Neural progenitor cell (in vitro differentiated cells): ENCODE measurements at regions not wholly inside any gene's neighbourhood (a gene's known extent, or its start where the extent isn't known, plus 50 kb on each side); places are given as distances from the start of the nearest gene placed in this dataset.
A peak's percentile ranks its signal among the peaks of the same experiment; 100 is the strongest.

Experiments
- CTCF ChIP-seq: fragments of 200-600 bp; sonication (generic); IDR thresholded peaks from 2 replicates; pipeline ENCODE4 v1.5.1; 2017; ENCODE audit warnings: antibody characterized with exemption, mild to moderate bottlenecking
- EZH2 ChIP-seq: fragments of 200-600 bp; sonication (generic); IDR thresholded peaks from 2 replicates; pipeline ENCODE4 v1.6.1; 2017; ENCODE audit warnings: antibody characterized with exemption, mild to moderate bottlenecking, moderate library complexity
- EZH2phosphoT487 ChIP-seq: fragments of 200-600 bp; sonication (generic); IDR thresholded peaks from 2 replicates; pipeline ENCODE4 v1.6.1; 2017; ENCODE audit warnings: antibody characterized with exemption

GRCh38 chr1:209335178-209335577 is 248.3 kb upstream of the CAMK1G start:
- peak; percentile 86 for TF ChIP-seq CTCF
- TF ChIP-seq EZH2phosphoT487, result no peak
- TF ChIP-seq EZH2, result no peak
